GM21528 (cell line): ENCODE measurements at regions not wholly inside any gene's neighbourhood (a gene's known extent, or its start where the extent isn't known, plus 50 kb on each side); places are given as distances from the start of the nearest gene placed in this dataset.
"Not testable (repeated sequence)": the region's sequence is repeated elsewhere in the genome, so short reads cannot be mapped to it uniquely, and the experiment has no call there.

Experiments
- ATAC-seq: cut with Tn5 transposase; IDR thresholded peaks from one replicate; pipeline ENCODE4 v1.9.1; 2021; ENCODE audit warnings: mild to moderate bottlenecking, moderate library complexity; ENCODE audit not compliant: unreplicated experiment, low FRiP score

DNA sequence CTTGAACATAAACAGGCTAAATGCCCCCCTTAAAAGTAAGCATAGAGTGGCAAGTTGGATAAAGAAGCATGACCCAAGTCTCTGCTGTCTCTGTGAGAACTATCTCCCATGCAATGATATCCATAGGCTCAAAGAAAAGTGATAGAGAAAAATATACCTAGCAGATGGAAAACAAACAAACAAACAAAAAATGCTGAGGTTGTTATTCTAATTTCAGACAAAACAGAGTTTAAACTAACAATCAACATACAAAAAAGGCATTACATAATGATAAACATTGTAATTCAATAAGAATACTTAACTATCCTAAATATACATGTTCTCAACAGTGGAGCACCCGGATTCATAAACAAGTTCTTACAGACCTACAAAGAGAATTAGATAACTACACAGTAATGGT lies 626.2 kb upstream of the CNTNAP2 start:
- ATAC-seq, result no peak

DNA sequence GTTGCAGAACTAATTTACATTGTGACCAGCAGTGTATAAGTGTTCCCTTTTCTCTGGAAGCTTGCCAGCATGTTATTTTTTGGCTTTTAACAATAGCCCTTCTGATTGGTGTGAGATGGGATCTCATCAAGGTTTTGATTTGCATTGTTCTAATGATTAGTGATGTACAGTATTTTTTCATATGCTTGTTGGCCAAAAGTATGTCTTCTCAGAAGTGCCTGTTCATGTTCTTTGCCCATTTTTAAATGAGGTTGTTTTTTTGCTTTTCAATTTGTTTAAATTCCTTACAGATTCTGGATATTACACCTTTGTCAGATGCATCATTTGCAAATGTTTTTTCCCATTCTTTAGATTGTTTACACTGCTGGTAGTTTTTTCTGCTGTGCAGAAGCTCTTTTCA lies 627.0 kb upstream of the CNTNAP2 start:
- no peak for ATAC-seq

DNA sequence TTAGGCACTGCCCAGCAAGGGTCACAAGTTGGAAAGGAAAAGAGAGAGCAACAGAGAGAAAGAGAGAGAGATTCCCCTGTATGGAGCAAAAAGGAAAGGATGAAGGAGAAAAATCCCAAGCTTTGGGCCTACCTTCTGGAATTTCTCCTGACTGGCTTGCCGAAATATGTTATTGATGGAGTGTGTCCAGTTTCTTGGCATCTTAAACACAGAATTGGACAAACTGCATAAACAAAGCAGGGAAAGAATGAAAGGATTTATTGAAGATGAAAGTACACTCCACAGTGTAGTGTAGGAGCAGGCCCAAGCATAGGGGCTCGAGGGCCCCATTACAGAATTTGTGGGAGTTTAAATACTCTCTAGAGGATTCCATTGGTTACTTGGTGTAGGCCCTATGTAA lies 627.8 kb upstream of the CNTNAP2 start:
- ATAC-seq, result no peak

DNA sequence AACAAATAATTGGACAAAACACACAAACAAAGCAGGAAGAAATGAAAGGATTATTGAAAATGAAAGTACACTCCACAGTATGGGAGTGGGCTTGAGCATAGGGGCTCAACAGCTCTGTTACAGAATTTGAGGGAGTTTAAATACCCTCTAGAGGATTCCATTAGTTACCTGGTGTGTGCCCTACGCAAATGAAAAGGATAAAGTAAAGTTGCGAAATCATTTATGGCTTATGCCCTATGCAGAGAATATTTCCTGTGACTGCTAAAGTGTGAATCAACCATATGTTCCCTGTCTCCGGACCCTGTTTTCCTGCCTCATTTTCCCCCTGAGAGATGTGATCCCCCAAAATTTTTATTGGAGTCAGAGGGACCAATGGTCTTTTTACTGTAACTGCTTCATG lies 634.6 kb upstream of the CNTNAP2 start:
- no peak for ATAC-seq

DNA sequence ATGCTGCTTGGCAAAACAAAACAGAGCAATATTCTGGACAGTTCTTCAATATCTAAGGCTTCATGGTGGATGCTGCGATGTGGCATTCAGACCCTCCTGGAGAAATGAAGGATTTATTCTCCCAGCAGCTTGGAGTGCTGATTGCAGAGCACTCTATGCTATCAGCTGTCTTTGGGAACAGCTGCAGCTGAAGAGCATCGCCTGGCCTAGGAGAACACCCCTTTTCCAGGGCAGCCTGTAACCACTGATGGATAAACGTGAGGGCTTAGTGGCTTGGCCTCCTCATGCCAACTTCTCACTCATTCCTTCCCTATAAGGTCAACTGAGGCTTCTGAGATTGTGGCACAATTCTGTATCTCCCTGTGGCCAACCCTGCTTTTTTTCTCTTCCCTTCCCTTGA lies 638.1 kb upstream of the CNTNAP2 start:
- ATAC-seq, result no peak

DNA sequence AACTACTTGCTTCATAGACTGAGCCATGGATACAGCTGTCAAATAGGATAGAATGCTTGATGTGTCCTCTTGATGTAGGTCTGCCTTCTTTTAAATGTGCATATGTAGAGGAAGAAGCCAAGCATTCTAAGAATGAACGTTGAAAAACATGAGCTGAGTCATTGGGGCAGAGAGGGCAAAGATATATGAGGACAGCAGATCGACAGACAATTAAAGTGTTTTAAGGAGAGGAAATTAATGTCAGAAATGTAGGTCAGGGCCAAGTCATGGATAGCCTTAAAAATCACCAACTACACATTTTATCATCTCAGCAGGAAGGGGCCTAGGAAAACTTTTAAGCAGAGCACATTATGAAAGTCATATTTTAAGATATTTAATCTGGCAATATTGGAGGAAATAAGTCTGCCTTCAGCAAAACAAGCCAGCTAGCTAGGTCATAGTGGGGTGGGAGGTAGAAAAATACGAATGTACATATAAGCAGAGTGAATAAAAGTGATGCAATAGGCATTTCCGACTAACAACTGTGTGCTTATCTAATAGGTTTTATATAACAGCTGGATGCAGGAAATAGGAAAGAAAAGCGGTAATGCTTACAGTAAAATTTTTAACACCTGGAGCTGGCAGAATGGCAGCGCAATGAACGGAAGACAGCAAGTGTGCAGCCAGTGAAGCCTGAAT lies 638.3 kb upstream of the TPK1 start:
- no peak for ATAC-seq

DNA sequence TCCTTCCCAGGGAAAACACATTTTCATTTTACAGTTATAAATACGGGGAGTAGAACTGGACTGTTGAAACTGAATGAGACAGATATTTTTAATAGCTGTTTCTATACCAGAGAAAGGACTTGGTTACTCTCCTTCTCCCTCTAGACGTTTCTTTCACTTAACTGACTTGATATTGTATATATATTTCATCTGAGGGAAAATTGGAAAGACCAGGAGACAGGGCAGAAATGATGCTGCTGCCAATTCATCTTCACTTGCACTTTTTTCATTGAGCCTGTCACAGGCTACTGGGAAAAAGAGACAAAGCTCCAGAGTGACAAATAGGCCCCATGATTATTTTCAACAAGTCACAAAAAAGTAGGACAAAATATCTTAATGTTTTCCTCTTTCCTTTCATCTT lies 636.0 kb upstream of the TPK1 start:
- ATAC-seq, result no peak

DNA sequence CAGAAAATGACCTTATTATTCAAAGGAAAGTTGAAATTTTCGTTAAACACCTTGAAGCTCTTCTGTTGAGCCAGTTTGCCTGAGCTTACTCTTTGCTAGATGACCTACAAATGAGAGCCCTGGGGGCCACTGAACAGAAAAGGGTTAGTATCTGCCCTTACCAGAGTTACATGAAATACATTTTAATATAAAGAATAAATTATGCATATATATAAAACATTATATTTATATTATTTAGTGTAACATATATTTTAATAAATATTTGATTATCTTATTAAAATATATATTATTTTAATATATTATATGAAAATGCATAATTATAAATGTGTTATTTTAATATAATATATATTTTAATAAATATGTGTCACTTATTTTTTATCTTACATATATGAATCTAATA lies 628.4 kb upstream of the TPK1 start:
- no peak for ATAC-seq

DNA sequence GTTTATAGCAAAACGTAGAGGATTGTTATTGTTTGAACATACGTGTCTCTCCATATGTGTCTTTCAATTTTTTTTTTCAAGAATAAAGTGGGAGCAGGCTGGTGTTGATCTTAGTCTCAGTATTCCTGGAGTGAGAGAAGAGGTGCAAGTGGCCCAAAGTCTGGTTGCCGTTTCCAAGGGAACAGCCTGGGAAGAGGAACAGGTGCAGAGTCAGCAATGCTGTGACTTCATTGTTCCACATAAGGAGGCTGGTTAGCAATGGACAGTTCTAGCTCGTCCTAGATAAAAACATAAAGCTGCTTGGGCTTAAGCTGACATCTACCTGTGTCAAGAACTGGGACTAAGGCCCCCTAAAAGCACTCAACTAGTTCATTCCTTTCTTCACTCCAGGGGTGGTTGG lies 626.6 kb upstream of the TPK1 start:
- ATAC-seq, result no peak

DNA sequence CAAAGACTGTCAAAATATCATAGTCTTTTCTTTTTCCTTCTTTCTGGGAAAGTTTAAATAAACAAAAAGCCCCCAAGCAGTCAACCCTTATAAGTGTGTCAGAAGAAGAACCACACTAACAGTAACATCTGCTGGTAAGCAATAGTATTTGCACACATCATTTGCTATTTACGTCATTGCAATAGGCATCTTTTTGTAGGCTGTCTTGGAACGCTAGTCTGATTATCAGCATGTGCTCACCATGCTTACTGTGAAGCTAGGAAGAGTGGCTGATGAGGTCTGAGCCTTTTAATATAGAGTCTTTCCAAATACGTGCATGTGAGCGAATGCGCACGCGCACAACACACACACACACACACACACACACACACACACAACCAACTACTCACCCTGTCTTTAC lies 599.0 kb upstream of the TPK1 start:
- ATAC-seq, result no peak

DNA sequence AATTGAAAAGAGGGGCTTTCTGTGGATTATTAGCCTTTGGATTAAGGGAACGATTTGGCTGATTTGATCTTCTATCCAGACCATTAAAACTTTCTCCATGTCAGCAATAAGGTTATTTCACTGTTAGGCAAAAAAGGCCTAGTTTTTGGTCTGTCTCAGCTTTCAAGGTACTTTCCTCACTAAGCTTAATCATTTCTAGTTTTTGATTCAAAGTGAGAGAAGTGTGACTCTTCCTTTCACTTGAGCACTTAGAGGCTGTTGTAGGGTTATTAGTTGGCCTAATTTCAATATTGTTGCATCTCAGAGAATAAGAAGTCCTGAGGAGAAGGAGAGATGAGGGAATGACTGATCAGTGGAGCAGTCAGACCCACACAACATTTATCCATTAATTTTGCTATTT lies 596.0 kb upstream of the TPK1 start:
- no peak for ATAC-seq

DNA sequence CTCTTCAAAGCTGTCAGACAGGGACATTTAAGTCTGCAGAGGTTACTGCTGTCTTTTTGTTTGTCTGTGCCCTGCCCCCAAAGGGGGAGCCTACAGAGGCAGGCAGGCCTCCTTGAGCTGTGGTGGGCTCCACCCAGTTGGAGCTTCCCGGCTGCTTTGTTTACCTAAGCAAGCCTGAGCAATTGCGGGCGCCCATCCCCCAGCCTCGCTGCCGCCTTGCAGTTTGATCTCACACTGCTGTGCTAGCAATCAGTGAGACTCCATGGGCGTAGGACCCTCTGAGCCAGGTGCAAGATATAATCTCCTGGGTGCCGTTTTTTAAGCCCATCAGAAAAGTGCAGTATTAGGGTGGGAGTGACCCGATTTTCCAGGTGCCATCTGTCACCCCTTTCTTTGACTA lies 582.6 kb upstream of the TPK1 start:
- not testable (repeated sequence) for ATAC-seq

DNA sequence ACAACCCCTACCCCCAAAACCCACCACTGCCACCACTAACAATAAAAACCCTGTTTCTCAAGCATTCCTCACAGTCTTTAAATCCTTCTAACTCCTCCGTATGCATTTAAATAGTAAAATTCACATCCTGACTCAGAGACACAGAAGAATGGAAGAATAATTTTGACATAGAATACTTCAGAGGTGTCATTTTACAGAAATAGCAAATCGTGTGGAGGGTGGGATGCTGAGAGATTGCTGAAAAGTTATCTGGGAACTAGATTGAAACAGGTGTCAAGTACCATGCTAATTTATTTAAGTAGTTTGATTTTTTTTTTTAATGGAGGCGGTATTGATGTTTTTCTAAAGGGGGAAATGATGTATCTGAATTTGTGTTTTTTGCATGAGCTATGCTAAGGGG lies 575.2 kb upstream of the TPK1 start:
- no peak for ATAC-seq

DNA sequence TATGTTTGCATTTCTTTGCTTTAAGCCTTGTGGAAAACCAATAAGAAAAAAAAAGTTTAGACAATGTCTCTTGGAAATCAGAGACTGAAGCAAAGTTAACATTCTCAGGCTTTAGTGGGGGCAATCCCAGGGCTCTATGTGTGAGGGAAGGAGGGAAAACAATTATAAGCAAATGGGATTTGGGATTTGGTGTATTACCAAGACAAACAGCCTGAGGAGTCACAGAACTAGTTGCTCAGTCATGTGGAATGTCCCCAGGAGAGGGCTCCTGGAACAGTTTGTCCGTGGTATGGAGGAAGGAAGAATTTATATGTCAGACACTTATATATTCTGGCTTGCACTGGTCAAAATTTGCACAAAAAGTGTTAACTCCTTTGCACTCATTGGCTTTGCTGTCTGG lies 562.9 kb upstream of the TPK1 start:
- no peak for ATAC-seq

DNA sequence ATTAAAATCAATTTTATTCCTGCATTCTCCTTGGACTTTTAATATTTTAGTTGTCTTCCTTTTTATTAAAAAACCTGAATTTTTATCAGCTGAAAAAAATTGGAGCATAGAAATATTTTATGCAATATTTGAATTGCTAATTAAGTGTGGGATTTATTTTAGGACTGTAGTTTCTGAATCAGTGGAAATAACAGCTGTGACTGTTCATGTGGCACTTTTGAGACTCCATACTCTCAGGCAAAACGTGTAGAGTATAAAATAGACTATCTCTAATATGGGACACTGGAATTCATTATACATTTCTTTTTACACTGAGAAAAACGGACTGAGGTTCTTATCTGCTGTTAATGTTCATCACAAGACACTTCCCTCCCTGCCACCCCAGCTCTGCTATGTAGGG lies 558.3 kb upstream of the TPK1 start:
- ATAC-seq, result no peak

DNA sequence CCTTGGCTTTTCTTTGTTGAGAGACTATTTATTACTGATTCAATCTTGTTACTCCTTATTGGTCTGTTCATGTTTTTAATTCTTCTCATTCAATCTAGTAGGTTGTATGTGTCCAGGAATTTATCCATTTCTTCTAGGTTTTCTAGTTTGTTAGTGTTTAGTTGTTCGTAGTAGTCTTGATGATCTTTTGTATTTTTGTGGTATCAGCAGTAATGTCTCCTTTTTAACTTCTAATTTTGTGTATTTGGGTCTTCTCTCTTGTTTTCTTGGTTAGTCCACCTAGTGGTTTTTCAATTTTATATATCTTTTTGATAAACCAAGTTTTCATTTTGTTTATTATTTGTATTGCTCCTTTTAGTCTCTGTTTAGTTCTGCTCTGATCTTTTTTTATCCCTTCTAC lies 546.9 kb upstream of the TPK1 start:
- ATAC-seq, result no peak

DNA sequence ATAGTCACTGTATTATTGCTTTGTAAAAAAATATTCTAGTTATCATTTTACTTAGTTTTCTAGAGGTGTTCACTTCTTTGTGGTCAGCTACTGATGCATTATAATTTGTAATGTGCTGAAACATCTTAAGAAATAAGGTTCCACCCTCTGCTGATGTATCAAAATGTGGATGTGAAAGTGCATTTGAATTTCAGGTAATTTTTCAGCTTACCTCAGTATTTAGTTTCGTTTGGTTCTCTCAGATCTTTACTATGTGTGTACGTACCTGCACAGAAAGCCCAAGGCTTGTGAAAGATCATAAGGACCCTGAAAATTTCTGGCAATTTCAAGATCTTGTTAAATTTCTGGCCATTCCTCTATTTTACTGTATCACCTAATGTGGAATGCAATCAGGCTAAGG lies 542.3 kb upstream of the TPK1 start:
- no peak for ATAC-seq

DNA sequence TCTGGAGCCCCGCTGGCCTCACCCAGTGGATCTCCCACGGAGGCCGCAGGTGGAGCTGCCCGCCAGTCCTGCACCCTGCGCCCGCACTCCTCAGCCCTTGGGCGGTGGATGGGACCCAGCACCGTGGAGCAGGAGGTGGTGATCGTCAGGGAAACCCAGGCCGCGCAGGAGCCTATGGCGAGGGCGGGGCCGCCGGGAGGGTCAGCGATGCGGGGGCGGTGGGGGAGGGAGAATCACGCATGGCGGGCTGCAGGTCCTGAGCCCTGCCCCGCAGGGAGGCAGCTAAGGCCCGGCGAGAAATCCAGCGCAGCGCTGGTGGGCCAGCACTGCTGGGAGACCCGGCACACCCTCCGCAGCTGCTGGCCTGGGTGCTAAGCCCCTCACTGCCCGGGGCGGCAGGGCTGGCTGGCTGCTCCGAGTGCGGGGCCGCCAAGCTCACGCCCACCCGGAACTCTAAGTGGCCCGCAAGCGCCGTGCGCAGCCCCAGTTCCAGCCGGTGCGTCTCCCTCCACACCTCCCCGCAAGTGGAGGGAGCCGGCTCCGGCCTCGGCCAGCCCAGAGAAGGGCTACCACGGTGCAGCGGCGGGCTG lies 524.8 kb upstream of the TPK1 start:
- ATAC-seq, result no peak

DNA sequence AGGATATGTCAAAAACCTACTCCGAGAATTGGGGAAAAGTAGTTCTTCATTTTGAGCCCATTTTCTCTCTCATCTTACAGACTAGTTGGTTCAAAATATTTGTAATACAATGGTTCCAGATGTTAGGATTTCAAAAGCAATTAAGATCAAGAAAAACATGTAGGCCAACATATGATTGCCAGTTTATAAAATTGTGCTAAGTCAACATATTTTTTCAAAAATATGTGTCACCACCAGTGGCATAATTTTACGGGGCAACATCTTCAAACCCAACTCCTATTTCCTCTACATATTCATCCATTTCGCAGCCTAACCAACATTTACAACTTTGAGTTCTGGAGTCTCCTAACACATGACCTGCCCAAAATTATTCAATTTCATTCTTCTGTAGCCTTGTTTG lies 514.5 kb upstream of the TPK1 start:
- ATAC-seq, result no peak

DNA sequence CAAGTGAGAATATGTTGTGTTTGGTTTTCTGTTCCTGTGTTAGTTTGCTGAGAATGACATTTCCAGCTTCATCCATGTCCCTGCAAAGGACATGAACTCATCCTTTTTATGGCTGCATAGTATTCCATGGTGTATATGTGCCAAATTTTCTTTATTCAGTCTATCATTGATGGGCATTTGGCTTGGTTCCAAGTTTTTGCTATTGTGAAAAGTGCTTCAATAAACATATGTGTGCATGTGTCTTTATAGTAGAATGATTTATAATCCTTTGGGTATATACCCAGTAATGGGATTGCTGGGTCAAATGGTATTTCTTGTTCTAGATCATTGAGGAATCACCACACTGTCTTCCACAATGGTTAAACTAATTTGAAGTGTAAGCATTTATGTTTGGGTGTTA lies 513.6 kb upstream of the TPK1 start:
- not testable (repeated sequence) for ATAC-seq

DNA sequence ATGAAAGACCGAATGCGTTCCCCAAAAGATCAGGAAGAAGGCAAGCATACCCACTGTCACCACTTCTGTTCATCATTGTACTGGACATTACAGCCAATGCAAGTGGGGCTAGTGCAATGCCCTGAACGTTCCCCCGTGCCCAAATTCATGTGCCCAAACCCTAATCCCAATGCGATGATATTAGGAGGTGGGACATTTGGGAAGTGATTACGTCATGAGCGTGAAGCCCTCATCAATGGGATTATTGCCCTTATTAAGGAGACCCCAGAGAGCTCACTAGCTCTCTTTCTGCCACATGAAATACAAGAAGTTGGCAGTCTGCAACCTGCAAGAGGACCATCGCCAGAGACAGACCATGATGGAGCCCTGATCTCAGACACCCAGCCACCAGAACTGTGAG lies 511.4 kb upstream of the TPK1 start:
- no peak for ATAC-seq

DNA sequence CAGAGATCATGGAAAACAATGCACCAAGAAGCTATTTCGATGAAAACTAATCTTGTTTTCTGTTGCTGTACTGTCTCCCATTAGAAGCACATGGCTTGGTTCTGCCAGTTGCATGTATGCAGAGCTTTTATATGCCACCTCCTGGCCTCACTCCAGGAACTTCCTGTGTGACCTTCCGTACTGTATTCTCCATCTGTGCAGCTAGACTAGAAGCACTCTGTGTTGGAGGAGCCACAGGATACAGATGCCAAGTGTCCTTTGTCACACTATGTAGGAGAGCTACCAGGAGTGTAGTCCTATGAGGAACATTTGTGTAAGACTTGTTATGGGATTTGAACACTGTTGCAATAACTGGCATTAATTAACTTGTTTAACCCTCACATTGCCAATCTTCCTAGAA lies 503.5 kb upstream of the TPK1 start:
- no peak for ATAC-seq

DNA sequence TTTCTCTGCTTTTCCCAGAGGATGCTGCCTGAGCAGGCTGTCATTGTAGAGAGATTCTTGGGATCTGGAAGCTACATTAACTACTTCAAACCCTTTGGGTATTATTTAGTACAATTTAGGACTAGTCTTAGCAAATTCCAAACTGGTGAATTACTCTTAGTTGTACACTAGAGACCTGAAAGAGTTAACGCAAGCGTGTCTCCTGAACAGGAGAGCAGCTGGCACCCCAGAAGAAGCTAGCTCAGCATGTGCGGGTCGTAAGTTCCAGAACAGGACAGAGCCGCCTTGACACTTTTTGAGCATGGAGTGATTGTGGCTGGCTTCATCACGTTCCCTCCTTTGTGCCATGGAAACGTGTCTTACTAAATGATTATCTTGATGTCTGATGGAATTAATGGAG lies 495.7 kb upstream of the TPK1 start:
- no peak for ATAC-seq
